Heart left ventricle (tissue), 16 donors: ENCODE measurements at regions not wholly inside any gene's neighbourhood (a gene's known extent, or its start where the extent isn't known, plus 50 kb on each side); places are given as distances from the start of the nearest gene placed in this dataset.

Experiments used
- ATAC-seq, 4 donors: fragments of 200-7000 bp; cut with Tn5 transposase; one replicate each; pipeline ENCODE4 v1.9.1; 2020 to 2022; ENCODE audit warnings: moderate library complexity in 4 of 4, mild to moderate bottlenecking in 3 of 4, moderate number of reproducible peaks in 1 of 4
- DNase-seq, 5 donors: peaks; one replicate each; pipeline ENCODE4 v3.0.0-alpha.2; 2020
- H3K27ac ChIP-seq, 12 donors: fragments of 200-600 bp; sonication (generic) in 4 of 12; one replicate each; pipeline versions ENCODE4 v1.5.0 to v1.8.0; 2016 to 2022; ENCODE audit warnings: mild to moderate bottlenecking in 2 of 12
- H3K27me3 ChIP-seq, 9 donors: fragments of 200-600 bp; sonication (generic) in 2 of 9; one replicate each; pipeline versions ENCODE4 v1.5.1 to v1.8.0; 2016 to 2022; ENCODE audit warnings: mild to moderate bottlenecking in 3 of 9
- H3K36me3 ChIP-seq, 9 donors: fragments of 200-600 bp; sonication (generic) in 2 of 9; one replicate each; pipeline versions ENCODE4 v1.5.0 to v1.8.0; 2018 to 2022; ENCODE audit warnings: mild to moderate bottlenecking in 2 of 9
- H3K4me1 ChIP-seq, 12 donors: fragments of 200-600 bp; sonication (generic) in 4 of 12; one replicate each; pipeline versions ENCODE4 v1.5.0 to v1.8.0; 2016 to 2022; ENCODE audit warnings: mild to moderate bottlenecking in 3 of 12
- H3K4me3 ChIP-seq, 12 donors: fragments of 200-600 bp; sonication (generic) in 4 of 12; one replicate each; pipeline versions ENCODE4 v1.5.0 to v1.8.0; 2017 to 2022; ENCODE audit warnings: mild to moderate bottlenecking in 9 of 12, moderate library complexity in 4 of 12
- H3K9me3 ChIP-seq, 12 donors: fragments of 200-600 bp; sonication (generic) in 4 of 12; one replicate each; pipeline versions ENCODE4 v1.5.0 to v1.8.0; 2016 to 2022; ENCODE audit warnings: mild to moderate bottlenecking in 1 of 12
- CTCF ChIP-seq, 12 donors: fragments of 200-600 bp; sonication (generic) in 4 of 12; IDR thresholded peaks; one replicate each; pipeline versions ENCODE4 v1.5.0 to v1.8.0; 2018 to 2022; ENCODE audit warnings: antibody characterized with exemption in 12 of 12, mild to moderate bottlenecking in 5 of 12
- POLR2A ChIP-seq, 2 donors: fragments of 450-650 bp; IDR thresholded peaks; one replicate each; pipeline ENCODE4 v1.6.1; 2017; ENCODE audit warnings: antibody characterized with exemption in 2 of 2, mild to moderate bottlenecking in 2 of 2, moderate library complexity in 2 of 2
- WGBS, 4 donors: extraction: QIAGEN DNeasy Blood & Tissue Kit in 2 of 4; methylation state at CpG; one replicate each; pipeline versions ENCODE4 v1.1.5 to v1.1.7; 2013 to 2018; 5-methylcytosine and 5-hydroxymethylcytosine counted together
- intact Hi-C, 10 donors: fragments of 100-400 bp; cut with DNase I; formaldehyde crosslinking; loops; one replicate each; pipeline versions ENCODE4 v1.11.1 to v1.14.2; 2022
- donor health status: ischemic (EF 13 %, LVEDD 7.1; RV severe dilation, severe dysfunction).
- donor health status: healthy with polysubstance abuse.
- donor health status: DM: no; HTN: yes; CAD: no.
- donor health status: DM: no; HTN: no; CAD: no.
- donor health status: ischemic (EF 25% LVEDD 6.9; RV normal size, moderate dysfunction).
- donor health status: ischemic (EF 25% LVEDD 5.7; RV mildly dilated, moderate dysfunction).
- donor health status: healthy.
- donor health status: DM: yes; HTN: yes; CAD: no.
- donor health status: ischemic (EF 35%, LVEDD 5.7; RV mildly dilated, moderate dysfunction).
- donor health status: nonischemic (EF 11% LVEDD 7.7; RV severe dilation, severe dysfunction).
- donor health status: DM: yes; HTN: yes; CAD: no.
- donor health status: PGD.
- donor health status: ischemic (EF 29% LVEDD 5.4; RV normal size, mild dysfunction).
- donor health status: nonischemic (EF 23%, LVEDD 6.1; RV moderate dilation, normal function).

- no peaks in the 10 kb centered on the region for H3K36me3 ChIP-seq
- 78 to 92% (median 84%) methylated on average over 25 to 26 of the region's 26 CpGs for WGBS, 4 donors
- ATAC-seq (no peak), DNase-seq (no peak)
- H3K27ac ChIP-seq = no peak overlapping the region
- no peaks in the 10 kb centered on the region for H3K9me3 ChIP-seq
- H3K4me1 ChIP-seq = peaks cover 0 to 7% (median 0%) of the 10 kb centered on the region in 12 donors
- TF ChIP-seq POLR2A (IDR thresholded peaks at IDR 0.05) = no peak
- no peak for TF ChIP-seq CTCF (IDR thresholded peaks at IDR 0.05)
- H3K4me3 ChIP-seq = no peak overlapping the region
- no peaks in the 10 kb centered on the region for H3K27me3 ChIP-seq
- intact Hi-C loops = loop anchor here in 8 of 10 donors (5.0 to 10.0 kb wide), 2 partner anchors 186 to 188 kb away; no protein-coding TSS in a partner anchor
These were observed 453.6 kb downstream of the IRS2 start for GRCh38 chr13:109332506-109333499.

- no peak for TF ChIP-seq POLR2A (IDR thresholded peaks at IDR 0.05)
- no peak for TF ChIP-seq CTCF (IDR thresholded peaks at IDR 0.05)
These were observed 454.5 kb downstream of the IRS2 start for GRCh38 chr13:109331898-109332297.

GRCh38 chr13:109331011-109331433 is 455.4 kb downstream of the IRS2 start:
- no peaks in the 10 kb centered on the region for H3K9me3 ChIP-seq
- DNase-seq (no peak), ATAC-seq (no peak)
- no peak for TF ChIP-seq POLR2A (IDR thresholded peaks at IDR 0.05)
- no peak for TF ChIP-seq CTCF (IDR thresholded peaks at IDR 0.05)
- H3K27ac ChIP-seq = no peak overlapping the region
- H3K27me3 ChIP-seq = no peaks in the 10 kb centered on the region
- intact Hi-C loops = loop anchor here in 8 of 10 donors (5.0 to 10.0 kb wide), 2 partner anchors 184 to 186 kb away; no protein-coding TSS in a partner anchor
- no peak overlapping the region for H3K4me3 ChIP-seq
- H3K4me1 ChIP-seq = peaks cover 0 to 3% (median 0%) of the 10 kb centered on the region in 12 donors
- 82 to 95% (median 87%) methylated on average over 2 of the region's 2 CpGs for WGBS, 4 donors
- no peaks in the 10 kb centered on the region for H3K36me3 ChIP-seq

More at GRCh38 chr13:109331898-109332297, 454.5 kb downstream of the IRS2 start:
- ATAC-seq (no peak), DNase-seq (no peak)
- intact Hi-C loops = loop anchor here in 8 of 10 donors (5.0 to 10.0 kb wide), 2 partner anchors 185 to 187 kb away; no protein-coding TSS in a partner anchor
- Histone ChIP-seq H3K4me1 (peaks cover 0 to 7% (median 0%) of the 10 kb centered on the region in 12 donors), H3K27ac (no peak overlapping the region), H3K36me3 (no peaks in the 10 kb centered on the region), H3K4me3 (no peak overlapping the region), H3K27me3 (no peaks in the 10 kb centered on the region), H3K9me3 (no peaks in the 10 kb centered on the region)
- 43 to 54% (median 51%) methylated on average over 11 of the region's 11 CpGs for WGBS, 4 donors

- Histone ChIP-seq H3K4me3 (no peak overlapping the region), H3K27ac (no peak overlapping the region), H3K36me3 (no peaks in the 10 kb centered on the region), H3K9me3 (no peaks in the 10 kb centered on the region), H3K4me1 (peaks cover 0 to 3% (median 0%) of the 10 kb centered on the region in 12 donors), H3K27me3 (no peaks in the 10 kb centered on the region)
- intact Hi-C loops = loop anchor here in 8 of 10 donors (5.0 to 10.0 kb wide), 2 partner anchors 183 to 185 kb away; no protein-coding TSS in a partner anchor
- TF ChIP-seq CTCF (IDR thresholded peaks at IDR 0.05) (no peak), POLR2A (IDR thresholded peaks at IDR 0.05) (no peak)
- WGBS, 4 donors = 52 to 70% (median 62%) methylated on average over 4 of the region's 4 CpGs
- ATAC-seq (no peak), DNase-seq (no peak)
These were observed 456.3 kb downstream of the IRS2 start for GRCh38 chr13:109330123-109330522.
